Fibroblast of lung (primary cell): ENCODE measurements at regions not wholly inside any gene's neighbourhood (a gene's known extent, or its start where the extent isn't known, plus 50 kb on each side); places are given as distances from the start of the nearest gene placed in this dataset.

Experiments
- DNase-seq, 2 donors: peaks; one replicate each; pipeline versions ENCODE4 v3.0.0 to v3.0.0-alpha.2; 2010; ENCODE audit warnings: low read depth in 2 of 2
- H2AFZ ChIP-seq: 2 replicates; pipeline ENCODE4 v1.5.1; 2012; ENCODE audit warnings: low read length, control low read depth, inconsistent platforms
- H3K27ac ChIP-seq: 2 replicates; pipeline ENCODE4 v1.5.1; 2011; ENCODE audit warnings: low read length, control low read depth; ENCODE audit not compliant: insufficient read depth
- H3K27me3 ChIP-seq: 2 replicates; pipeline ENCODE4 v1.5.1; 2011; ENCODE audit warnings: mild to moderate bottlenecking, low read length; ENCODE audit not compliant: control insufficient read depth, insufficient read depth
- H3K36me3 ChIP-seq: 2 replicates; pipeline ENCODE4 v1.5.1; 2011; ENCODE audit warnings: low read length; ENCODE audit not compliant: control insufficient read depth, insufficient read depth
- H3K4me1 ChIP-seq: 2 replicates; pipeline ENCODE4 v1.5.1; 2011; ENCODE audit warnings: low read length; ENCODE audit not compliant: control insufficient read depth, insufficient read depth; ENCODE audit errors: extremely low read depth
- H3K4me2 ChIP-seq: 2 replicates; pipeline ENCODE4 v1.5.1; 2011; ENCODE audit warnings: low read length, control low read depth; ENCODE audit not compliant: insufficient read depth; ENCODE audit errors: extremely low read depth
- H3K4me3 ChIP-seq, 4 experiments: fragments of 200-600 bp in 1 of 4; sonication (generic) in 1 of 4; replicated peaks in 1 of 4; 2 replicates each; pipeline ENCODE4 v1.5.1; 2011 to 2016; ENCODE audit warnings: low read length in 4 of 4, low read depth in 3 of 4, mild to moderate bottlenecking in 3 of 4, control low read depth in 2 of 4, inconsistent platforms in 1 of 4, mixed read lengths in 1 of 4; ENCODE audit not compliant: insufficient read depth in 1 of 4; ENCODE audit errors: control extremely low read depth in 1 of 4
- H3K79me2 ChIP-seq: 2 replicates; pipeline ENCODE4 v1.5.1; 2012; ENCODE audit warnings: mild to moderate bottlenecking, low read length, inconsistent platforms; ENCODE audit not compliant: control insufficient read depth, insufficient read depth
- H3K9ac ChIP-seq: 2 replicates; pipeline ENCODE4 v1.5.1; 2011; ENCODE audit warnings: mild to moderate bottlenecking, low read length, control low read depth; ENCODE audit not compliant: insufficient read depth
- H3K9me3 ChIP-seq: 2 replicates; pipeline ENCODE4 v1.5.1; 2012; ENCODE audit warnings: low read depth, low read length; ENCODE audit not compliant: control insufficient read depth, insufficient read depth
- H4K20me1 ChIP-seq: 2 replicates; pipeline ENCODE4 v1.5.1; 2011; ENCODE audit warnings: low read length; ENCODE audit not compliant: control insufficient read depth, insufficient read depth; ENCODE audit errors: extremely low read depth
- EZH2 ChIP-seq: IDR thresholded peaks from 2 replicates; pipeline ENCODE4 v1.5.1; 2012; ENCODE audit warnings: low read length, control low read depth, mild to moderate bottlenecking; ENCODE audit errors: missing control alignments
- TF ChIP-seq, protein P1 (sequence below), 2 donors: IDR thresholded peaks in 1 of 2; conservative IDR thresholded peaks in 1 of 2; 1 replicate in 1 of 2; 2 replicates in 1 of 2; pipeline ENCODE4 v1.5.1; 2011 to 2012; ENCODE audit warnings: low read length in 2 of 2, control low read depth in 1 of 2, inconsistent platforms in 1 of 2, low read depth in 1 of 2, mild to moderate bottlenecking in 1 of 2

DNA sequence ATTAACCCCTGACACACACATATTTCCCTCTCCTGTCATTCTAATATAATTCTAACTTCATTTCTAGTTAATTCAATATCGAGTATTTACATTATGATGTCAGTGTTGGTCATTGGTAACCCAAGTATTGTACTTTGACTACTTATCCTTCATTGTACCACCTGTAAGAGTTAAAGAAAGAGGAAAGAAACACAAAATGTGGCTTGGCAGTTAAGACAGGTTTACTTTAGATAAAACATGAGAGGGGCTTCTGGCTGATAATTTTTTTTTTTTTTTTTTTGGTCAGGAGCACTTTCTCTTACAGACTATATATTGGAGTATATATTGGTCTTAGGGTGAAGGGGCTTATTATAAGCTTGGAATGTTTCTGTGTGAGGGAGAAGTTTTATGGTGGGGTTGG, 57.0 kb upstream of the ACYP2 start:
- Histone ChIP-seq H2AFZ (no peak overlapping the region), H3K9ac (no peak overlapping the region), H3K4me2 (no peak overlapping the region), H3K9me3 (no peaks in the 10 kb centered on the region), H3K27me3 (no peaks in the 10 kb centered on the region), H3K79me2 (no peaks in the 10 kb centered on the region), H3K27ac (no peak overlapping the region), H3K36me3 (no peaks in the 10 kb centered on the region), H4K20me1 (no peaks in the 10 kb centered on the region), H3K4me1 (no peaks in the 10 kb centered on the region), H3K4me3 (no peak overlapping the region)
- TF ChIP-seq, protein P1, sequence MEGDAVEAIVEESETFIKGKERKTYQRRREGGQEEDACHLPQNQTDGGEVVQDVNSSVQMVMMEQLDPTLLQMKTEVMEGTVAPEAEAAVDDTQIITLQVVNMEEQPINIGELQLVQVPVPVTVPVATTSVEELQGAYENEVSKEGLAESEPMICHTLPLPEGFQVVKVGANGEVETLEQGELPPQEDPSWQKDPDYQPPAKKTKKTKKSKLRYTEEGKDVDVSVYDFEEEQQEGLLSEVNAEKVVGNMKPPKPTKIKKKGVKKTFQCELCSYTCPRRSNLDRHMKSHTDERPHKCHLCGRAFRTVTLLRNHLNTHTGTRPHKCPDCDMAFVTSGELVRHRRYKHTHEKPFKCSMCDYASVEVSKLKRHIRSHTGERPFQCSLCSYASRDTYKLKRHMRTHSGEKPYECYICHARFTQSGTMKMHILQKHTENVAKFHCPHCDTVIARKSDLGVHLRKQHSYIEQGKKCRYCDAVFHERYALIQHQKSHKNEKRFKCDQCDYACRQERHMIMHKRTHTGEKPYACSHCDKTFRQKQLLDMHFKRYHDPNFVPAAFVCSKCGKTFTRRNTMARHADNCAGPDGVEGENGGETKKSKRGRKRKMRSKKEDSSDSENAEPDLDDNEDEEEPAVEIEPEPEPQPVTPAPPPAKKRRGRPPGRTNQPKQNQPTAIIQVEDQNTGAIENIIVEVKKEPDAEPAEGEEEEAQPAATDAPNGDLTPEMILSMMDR (conservative IDR thresholded peaks at IDR 0.05 in 1 of 2, IDR thresholded peaks at IDR 0.05 in 1 of 2; ENCODE audit: low read depth in 1 of 2, low read length in 2 of 2) = no peak
- TF ChIP-seq EZH2 = no peak
- DNase-seq = no peak

DNA sequence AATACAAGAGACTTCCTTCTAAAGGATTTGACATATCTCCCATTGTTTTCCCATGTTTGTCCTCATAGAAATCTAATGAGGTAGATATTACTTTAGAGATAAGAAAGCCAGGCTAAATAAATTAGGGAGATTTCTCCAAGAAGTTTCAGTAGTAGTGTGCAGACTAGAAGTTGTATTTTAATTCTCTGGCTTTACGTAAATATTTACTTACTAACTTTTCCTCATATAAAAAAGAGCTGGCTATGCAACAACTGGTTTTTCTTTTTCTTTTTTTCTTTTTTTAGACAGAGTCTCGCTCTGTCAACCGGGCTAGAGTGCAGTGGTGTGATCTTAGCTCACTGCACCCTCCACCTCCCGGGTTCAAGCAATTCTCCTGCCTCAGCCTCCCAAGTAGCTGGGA, 60.6 kb upstream of the ACYP2 start:
- Histone ChIP-seq H2AFZ (no peak overlapping the region), H3K4me3 (no peak overlapping the region), H3K9ac (no peak overlapping the region), H4K20me1 (no peaks in the 10 kb centered on the region), H3K4me2 (no peak overlapping the region), H3K9me3 (no peaks in the 10 kb centered on the region), H3K36me3 (no peaks in the 10 kb centered on the region), H3K4me1 (no peaks in the 10 kb centered on the region), H3K27ac (no peak overlapping the region), H3K79me2 (no peaks in the 10 kb centered on the region), H3K27me3 (no peaks in the 10 kb centered on the region)
- no peak for DNase-seq
- no peak for TF ChIP-seq EZH2
- TF ChIP-seq, protein P1 (conservative IDR thresholded peaks at IDR 0.05 in 1 of 2, IDR thresholded peaks at IDR 0.05 in 1 of 2; ENCODE audit: low read depth in 1 of 2, low read length in 2 of 2) = no peak

DNA sequence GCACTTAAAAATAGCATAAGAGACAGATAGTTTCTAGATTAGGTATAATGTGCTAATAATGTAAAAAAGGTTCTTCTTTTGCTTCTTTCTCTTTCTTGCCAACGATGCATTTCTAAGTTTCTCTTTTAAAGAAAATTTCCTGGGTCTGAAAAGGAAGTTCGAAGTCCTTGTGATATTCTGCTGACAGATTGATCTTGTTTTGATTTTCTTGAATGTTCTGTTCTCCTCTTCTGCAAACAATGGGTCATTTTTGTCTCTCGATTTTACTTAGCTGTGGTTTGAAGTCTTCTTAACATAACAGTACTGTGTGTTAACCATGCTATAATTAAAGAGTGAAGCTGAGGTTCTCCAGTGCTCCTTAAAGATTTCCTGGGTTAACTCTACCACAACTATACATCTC, 61.1 kb upstream of the ACYP2 start:
- H3K79me2 ChIP-seq = no peaks in the 10 kb centered on the region
- TF ChIP-seq EZH2 = no peak
- TF ChIP-seq, protein P1 (conservative IDR thresholded peaks at IDR 0.05 in 1 of 2, IDR thresholded peaks at IDR 0.05 in 1 of 2; ENCODE audit: low read depth in 1 of 2, low read length in 2 of 2) = no peak
- DNase-seq = no peak
- H3K9me3 ChIP-seq = no peaks in the 10 kb centered on the region
- H3K36me3 ChIP-seq = no peaks in the 10 kb centered on the region
- H3K27ac ChIP-seq = no peak overlapping the region
- no peaks in the 10 kb centered on the region for H4K20me1 ChIP-seq
- H3K27me3 ChIP-seq = no peaks in the 10 kb centered on the region
- H2AFZ ChIP-seq = no peak overlapping the region
- no peak overlapping the region for H3K9ac ChIP-seq
- no peaks in the 10 kb centered on the region for H3K4me1 ChIP-seq
- no peak overlapping the region for H3K4me2 ChIP-seq
- no peak overlapping the region for H3K4me3 ChIP-seq
